ACC112 (cell line): ENCODE measurements at regions not wholly inside any gene's neighbourhood (a gene's known extent, or its start where the extent isn't known, plus 50 kb on each side); places are given as distances from the start of the nearest gene placed in this dataset.

Experiments used
- H2AFZ ChIP-seq: fragments of 200-600 bp; sonication (generic); one replicate; pipeline ENCODE4 v1.6.0; 2017; ENCODE audit warnings: antibody characterized with exemption, low read length; ENCODE audit not compliant: unreplicated experiment
- H3K27ac ChIP-seq: fragments of 200-600 bp; sonication (generic); 2 replicates; pipeline ENCODE4 v1.5.1; 2014; ENCODE audit warnings: low read depth, mild to moderate bottlenecking, antibody characterized with exemption, low read length, moderate library complexity
- H3K27me3 ChIP-seq: fragments of 200-600 bp; sonication (generic); 2 replicates; pipeline ENCODE4 v1.6.1; 2014; ENCODE audit warnings: mild to moderate bottlenecking, antibody characterized with exemption, low read length, moderate library complexity, mixed read lengths; ENCODE audit not compliant: insufficient read depth
- H3K36me3 ChIP-seq: fragments of 200-600 bp; sonication (generic); 2 replicates; pipeline ENCODE4 v1.6.1; 2016; ENCODE audit warnings: mild to moderate bottlenecking, antibody characterized with exemption, low read length, moderate library complexity, mixed read lengths; ENCODE audit not compliant: insufficient read depth
- H3K4me1 ChIP-seq: fragments of 200-600 bp; sonication (generic); one replicate; pipeline ENCODE4 v1.6.1; 2016; ENCODE audit warnings: low read length, mixed read lengths; ENCODE audit not compliant: insufficient read depth, unreplicated experiment, control insufficient read depth
- H3K4me3 ChIP-seq: fragments of 200-600 bp; sonication (generic); 2 replicates; pipeline ENCODE4 v1.5.1; 2014; ENCODE audit warnings: mild to moderate bottlenecking, low read depth, low read length
- H3K79me2 ChIP-seq: fragments of 200-600 bp; sonication (generic); one replicate; pipeline ENCODE4 v1.6.0; 2016; ENCODE audit warnings: low read length; ENCODE audit not compliant: control insufficient read depth, unreplicated experiment, insufficient read depth

DNA sequence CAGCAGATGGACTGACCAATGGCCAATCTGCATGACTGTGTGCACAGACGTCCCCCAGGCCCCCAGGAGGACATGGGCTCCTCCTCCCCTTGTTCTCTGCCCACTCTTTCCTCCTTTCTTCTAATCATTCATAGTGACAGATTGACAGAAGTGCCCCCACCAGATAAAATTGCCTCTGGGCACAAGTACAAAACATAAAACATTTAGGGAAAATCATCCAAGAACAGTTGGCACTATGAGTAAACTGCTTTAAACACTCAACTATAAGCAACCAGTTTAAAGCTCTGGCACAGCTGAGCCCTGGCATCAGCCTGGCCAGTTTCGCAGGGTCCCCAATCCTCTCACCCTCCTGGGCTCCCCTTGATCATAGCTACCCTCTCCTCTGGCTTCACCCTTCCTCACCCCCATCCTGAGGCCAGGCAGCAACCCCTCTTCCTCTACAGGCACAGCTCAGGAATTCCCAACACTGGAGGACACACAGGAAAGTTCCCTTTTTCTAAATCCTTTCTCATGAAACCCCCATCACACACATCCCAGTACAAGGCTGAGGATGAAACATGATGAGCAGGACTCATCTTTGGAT lies 232.9 kb downstream of the BUD13 start:
- Histone ChIP-seq H3K27ac (no peak overlapping the region), H3K4me3 (no peak overlapping the region), H3K27me3 (peaks cover 11% of the 10 kb centered on the region; the same call in 1 of the 2 replicates), H3K79me2 (no peaks in the 10 kb centered on the region), H3K36me3 (no peaks in the 10 kb centered on the region), H2AFZ (no peak overlapping the region), H3K4me1 (no peaks in the 10 kb centered on the region)

DNA sequence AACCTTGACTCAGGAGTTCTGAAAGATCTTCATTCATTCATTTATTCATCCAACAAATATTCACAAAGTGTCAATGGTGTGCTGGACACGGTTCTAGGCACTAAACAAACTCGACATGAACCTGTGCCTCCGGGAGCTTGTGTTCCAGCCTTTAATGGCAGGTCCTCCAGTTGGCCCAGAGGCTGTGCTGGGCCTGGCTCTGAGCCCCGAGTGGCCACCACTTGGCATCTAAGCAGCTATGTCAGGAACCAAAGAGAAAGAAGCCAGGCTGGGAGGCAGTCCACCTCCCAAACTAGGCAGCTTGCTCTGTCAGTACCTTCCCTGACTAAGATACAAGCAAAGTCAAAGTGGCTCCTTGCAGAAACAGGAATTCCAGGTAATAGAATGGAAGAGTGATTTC lies 233.6 kb downstream of the BUD13 start:
- Histone ChIP-seq H3K4me3 (no peak overlapping the region), H3K79me2 (no peaks in the 10 kb centered on the region), H3K27ac (no peak overlapping the region), H3K36me3 (no peaks in the 10 kb centered on the region), H2AFZ (no peak overlapping the region), H3K4me1 (no peaks in the 10 kb centered on the region), H3K27me3 (peaks cover 19% of the 10 kb centered on the region)

DNA sequence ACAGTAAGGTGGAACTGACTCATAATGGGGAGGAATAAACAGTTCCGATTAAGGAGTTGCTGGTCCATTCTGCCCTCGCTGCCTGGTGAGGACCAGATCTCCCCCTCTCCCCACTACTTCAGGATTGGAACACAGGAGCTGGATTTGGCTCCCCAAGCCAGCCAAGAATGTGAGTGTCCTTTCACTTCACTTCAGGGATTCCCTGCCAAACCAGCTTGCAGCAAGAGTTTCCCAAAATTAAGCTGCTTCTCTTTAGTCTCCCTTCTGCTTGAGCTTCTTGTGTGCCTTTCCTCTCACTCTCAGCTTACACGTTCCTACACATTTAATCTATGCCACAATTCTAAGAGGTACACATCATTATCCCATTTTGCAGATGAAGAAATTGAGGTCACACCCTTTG lies 234.1 kb downstream of the BUD13 start:
- Histone ChIP-seq H3K36me3 (no peaks in the 10 kb centered on the region), H3K27me3 (peaks cover 23% of the 10 kb centered on the region), H3K79me2 (no peaks in the 10 kb centered on the region), H3K27ac (no peak overlapping the region), H3K4me1 (no peaks in the 10 kb centered on the region), H3K4me3 (no peak overlapping the region), H2AFZ (no peak overlapping the region)

DNA sequence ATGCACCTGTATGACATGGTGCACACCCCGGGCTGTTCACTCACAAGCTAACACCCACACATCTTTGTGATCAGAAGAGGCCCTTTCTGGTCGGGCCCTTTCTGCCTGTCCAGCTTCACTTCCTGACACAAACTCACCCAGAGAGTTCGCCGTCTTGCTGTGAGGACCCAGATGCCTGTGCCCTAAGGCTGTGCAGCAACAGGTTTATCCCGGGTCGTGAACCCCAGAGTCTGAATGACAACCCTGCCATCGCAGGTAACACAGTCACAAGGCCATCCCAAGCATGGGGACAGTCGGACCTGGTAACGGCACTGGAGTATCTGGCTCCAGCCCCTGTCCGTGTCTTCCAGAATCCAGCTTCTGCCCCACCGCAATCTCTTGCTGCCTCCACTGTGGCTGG lies 235.1 kb downstream of the BUD13 start:
- Histone ChIP-seq H3K27me3 (peaks cover 32% of the 10 kb centered on the region), H3K4me1 (no peaks in the 10 kb centered on the region)

DNA sequence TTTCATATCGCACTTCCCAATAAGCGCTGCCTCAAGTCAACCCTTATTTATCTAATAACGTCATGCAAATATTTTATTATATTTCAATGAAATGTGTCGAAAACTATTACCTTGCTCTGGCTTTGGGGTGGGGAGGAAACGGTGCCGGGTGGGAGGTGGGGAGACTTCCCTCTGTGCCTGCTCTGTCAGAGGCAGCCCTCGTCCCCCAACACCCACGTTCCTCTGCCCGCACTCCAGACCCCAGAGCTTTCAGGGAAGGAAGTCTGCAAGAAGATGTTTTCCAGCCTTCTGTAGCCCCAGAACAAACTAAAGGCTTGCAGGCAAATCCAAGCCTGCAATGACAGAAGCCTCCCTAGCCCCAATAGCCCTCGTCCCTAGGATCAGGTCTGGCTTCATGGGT lies 235.7 kb downstream of the BUD13 start:
- Histone ChIP-seq H3K79me2 (no peaks in the 10 kb centered on the region), H2AFZ (no peak overlapping the region), H3K36me3 (no peaks in the 10 kb centered on the region), H3K27me3 (peaks cover 32% of the 10 kb centered on the region), H3K27ac (no peak overlapping the region), H3K4me3 (no peak overlapping the region), H3K4me1 (no peaks in the 10 kb centered on the region)

More for the DNA sequence above, 235.1 kb downstream of the BUD13 start:
- Histone ChIP-seq H3K79me2 (no peaks in the 10 kb centered on the region), H2AFZ (no peak overlapping the region), H3K4me3 (no peak overlapping the region), H3K27ac (no peak overlapping the region), H3K36me3 (no peaks in the 10 kb centered on the region)

DNA sequence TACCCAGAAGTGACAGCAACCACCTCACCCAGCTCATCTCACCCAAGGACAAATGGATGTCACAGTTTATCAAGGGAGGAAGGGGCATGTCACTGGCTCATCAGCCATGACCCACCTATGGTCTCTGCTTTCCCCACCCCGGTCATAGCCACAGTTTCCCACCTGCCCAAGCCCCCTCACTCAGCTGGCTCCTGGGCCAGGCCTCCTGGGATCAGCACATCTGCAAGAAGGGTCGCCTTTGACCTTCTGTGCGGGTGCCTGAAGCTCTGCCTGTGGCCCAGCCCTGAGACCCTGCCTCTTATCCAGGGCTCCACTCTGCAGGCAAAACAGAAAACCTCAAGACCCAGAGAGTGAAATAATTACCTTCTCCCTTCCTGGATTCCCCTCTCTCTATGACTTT lies 236.4 kb downstream of the BUD13 start:
- peaks cover 32% of the 10 kb centered on the region for H3K27me3 ChIP-seq
- H3K36me3 ChIP-seq: no peaks in the 10 kb centered on the region
- H3K4me1 ChIP-seq: no peaks in the 10 kb centered on the region
- H3K27ac ChIP-seq: no peak overlapping the region
- H3K79me2 ChIP-seq: no peaks in the 10 kb centered on the region
- H2AFZ ChIP-seq: no peak overlapping the region
- no peak overlapping the region for H3K4me3 ChIP-seq

DNA sequence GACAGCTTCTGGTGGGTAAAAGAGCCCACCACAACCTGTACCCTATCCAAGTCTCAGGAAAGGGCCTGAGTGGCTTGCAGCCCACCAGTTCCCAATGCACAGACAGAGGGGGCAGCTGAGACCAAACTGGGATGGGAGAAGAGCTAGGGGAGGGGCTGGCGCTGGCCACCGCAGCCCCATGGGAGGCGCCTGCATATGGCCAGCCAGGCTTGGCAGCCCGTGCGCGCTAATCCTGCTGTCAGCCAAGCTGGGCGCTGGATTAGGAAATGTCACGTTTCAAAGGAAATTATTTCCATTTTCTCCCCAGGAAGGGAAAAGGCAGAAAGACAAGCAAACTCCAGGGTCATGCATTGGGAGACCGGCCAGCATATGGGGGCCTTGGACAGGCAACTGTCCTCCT lies 236.8 kb downstream of the BUD13 start:
- no peaks in the 10 kb centered on the region for H3K36me3 ChIP-seq
- no peak overlapping the region for H3K4me3 ChIP-seq
- no peak overlapping the region for H3K27ac ChIP-seq
- no peak overlapping the region for H2AFZ ChIP-seq
- no peaks in the 10 kb centered on the region for H3K4me1 ChIP-seq
- H3K27me3 ChIP-seq: peaks cover 32% of the 10 kb centered on the region
- no peaks in the 10 kb centered on the region for H3K79me2 ChIP-seq

DNA sequence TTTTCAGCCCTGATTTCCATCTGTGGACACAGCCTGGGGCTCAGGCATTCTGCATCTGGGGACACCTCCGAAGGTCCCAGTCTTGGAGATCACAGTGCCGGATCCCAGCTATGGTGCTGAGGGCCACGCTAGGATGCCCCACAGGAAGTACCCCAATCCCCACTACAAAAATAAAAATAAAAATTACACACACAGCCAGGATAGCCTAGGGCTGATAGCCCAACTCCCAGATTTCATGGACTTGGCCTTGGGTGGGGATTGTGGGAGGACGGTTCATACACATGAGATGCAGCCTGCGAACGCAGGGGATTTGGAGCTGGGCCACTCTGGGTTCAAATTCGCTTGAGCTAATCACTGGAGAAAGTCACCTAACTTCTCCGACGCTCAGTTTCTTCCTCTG lies 237.7 kb downstream of the BUD13 start:
- H3K4me3 ChIP-seq: no peak overlapping the region
- H3K27me3 ChIP-seq: peaks cover 32% of the 10 kb centered on the region
- no peak overlapping the region for H3K27ac ChIP-seq
- H2AFZ ChIP-seq: no peak overlapping the region
- no peaks in the 10 kb centered on the region for H3K4me1 ChIP-seq
- no peaks in the 10 kb centered on the region for H3K36me3 ChIP-seq
- no peaks in the 10 kb centered on the region for H3K79me2 ChIP-seq

DNA sequence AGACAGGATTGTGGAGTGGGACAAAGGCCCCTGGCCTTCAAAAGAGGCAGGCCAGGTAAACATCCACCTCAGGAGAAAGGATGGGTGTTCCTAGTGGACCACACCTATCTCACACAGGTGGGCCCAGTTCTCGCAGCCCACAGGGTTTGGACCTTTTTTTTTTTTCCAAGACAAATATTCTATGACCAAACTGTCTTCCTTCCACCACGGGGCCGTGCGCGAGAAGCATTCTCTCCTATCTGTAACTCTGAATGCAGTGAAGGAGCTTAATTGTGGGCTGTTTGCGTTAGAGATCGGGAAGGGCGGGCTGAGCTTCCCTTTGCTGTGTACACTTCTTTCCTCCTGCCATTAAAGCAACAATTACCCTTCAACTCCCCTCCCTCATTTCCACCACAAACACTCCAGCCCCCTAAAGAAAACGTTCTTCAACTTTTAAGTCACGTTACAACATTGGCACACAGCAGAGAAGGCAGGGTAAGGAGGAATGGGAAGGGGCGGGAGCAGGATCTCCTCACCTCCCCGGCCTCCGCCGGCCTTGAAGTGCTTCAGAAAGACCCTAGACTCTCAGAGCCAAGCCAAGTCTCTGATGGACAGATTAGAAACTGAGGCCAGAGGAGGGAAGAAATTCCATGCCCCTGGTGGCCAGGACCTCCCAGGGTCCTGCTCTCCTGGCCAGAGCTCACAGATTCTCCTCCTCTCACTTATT lies 238.4 kb downstream of the BUD13 start:
- Histone ChIP-seq H3K36me3 (no peaks in the 10 kb centered on the region), H3K4me1 (no peaks in the 10 kb centered on the region), H3K27ac (no peak overlapping the region), H2AFZ (no peak overlapping the region), H3K27me3 (peaks cover 32% of the 10 kb centered on the region), H3K79me2 (no peaks in the 10 kb centered on the region), H3K4me3 (no peak overlapping the region)

DNA sequence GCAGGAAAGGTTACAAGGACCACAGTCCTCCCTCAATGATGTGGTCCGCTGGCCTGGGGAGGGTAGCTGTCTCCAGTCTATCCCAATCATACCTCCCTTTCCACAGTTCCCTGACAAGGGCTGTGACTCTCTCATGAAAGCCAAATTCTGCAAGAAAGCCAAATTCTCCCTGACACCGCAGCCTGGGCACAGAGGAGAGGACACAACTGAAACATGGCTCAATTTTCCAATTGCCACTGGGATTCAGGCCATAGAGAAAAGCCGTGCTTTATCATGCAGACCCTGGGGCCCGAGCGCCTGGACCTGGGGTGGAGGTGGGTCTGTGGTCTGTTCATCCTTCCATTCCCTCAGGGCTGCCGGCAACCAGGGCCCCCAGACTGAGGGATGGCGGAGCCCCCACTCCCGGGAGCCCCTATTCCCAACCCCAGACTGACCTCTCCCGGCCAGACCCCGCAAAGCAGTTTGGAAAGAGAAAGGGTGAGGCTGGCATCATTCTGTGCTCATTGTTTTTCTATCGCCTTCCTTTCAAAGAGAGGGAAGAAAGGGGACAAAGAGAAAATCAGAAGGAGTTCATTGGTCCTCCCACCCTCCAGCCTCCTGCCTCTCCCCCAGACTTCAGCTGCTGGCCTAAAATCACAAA lies 239.5 kb downstream of the BUD13 start:
- Histone ChIP-seq H3K79me2 (no peaks in the 10 kb centered on the region), H3K36me3 (no peaks in the 10 kb centered on the region), H3K4me1 (no peaks in the 10 kb centered on the region), H3K4me3 (no peak overlapping the region), H2AFZ (no peak overlapping the region), H3K27me3 (peaks cover 32% of the 10 kb centered on the region), H3K27ac (no peak overlapping the region)

DNA sequence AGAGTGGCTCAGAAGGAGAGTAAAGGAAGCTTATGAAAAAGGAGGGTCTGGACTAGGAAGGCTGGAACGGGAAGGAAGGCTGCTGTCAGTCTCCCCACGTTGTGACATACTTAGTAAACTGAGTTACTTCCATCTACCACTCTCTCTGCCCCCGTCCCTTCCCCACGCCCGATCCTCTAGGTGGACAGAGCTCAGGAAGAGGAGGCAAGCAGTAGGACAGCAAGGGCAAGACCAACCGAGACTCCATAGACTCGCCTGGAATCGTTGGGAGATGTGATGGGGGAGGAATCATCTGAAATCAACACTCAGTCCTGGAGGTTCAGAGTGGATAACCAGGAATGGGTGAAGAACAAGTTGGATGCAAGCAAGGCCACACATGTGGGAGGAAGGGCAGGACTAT lies 240.7 kb downstream of the BUD13 start:
- no peak overlapping the region for H2AFZ ChIP-seq
- H3K27ac ChIP-seq: no peak overlapping the region

More for the DNA sequence above, 240.7 kb downstream of the BUD13 start:
- no peaks in the 10 kb centered on the region for H3K36me3 ChIP-seq
- H3K4me3 ChIP-seq: no peak overlapping the region
- H3K79me2 ChIP-seq: no peaks in the 10 kb centered on the region
- no peaks in the 10 kb centered on the region for H3K4me1 ChIP-seq
- peaks cover 32% of the 10 kb centered on the region for H3K27me3 ChIP-seq
